ENCODE measurements at regions not wholly inside any gene's neighbourhood (a gene's known extent, or its start where the extent isn't known, plus 50 kb on each side); places are given as distances from the start of the nearest gene placed in this dataset.

GRCh38 chr4:66544281-66544680 is 874.0 kb upstream of the EPHA5 start:
- Histone ChIP-seq H3K36me3 (ENCODE audit: control insufficient read depth, insufficient read depth, low read length) (no peaks in the 10 kb centered on the region), H3K9me3 (ENCODE audit: control insufficient read depth, low read length) (peaks cover 6% of the 10 kb centered on the region), H3K27ac (ENCODE audit: low read depth, low read length, severe bottlenecking) (no peak overlapping the region), H3K4me3 (ENCODE audit: extremely low read depth, insufficient read depth, low read length, poor library complexity, severe bottlenecking) (no peak overlapping the region), H3K4me1 (ENCODE audit: control insufficient read depth, insufficient read depth, low read length, poor library complexity, severe bottlenecking) (no peaks in the 10 kb centered on the region)
- 81 to 100% methylated on average over 2 of the region's 2 CpGs for WGBS, 2 experiments (ENCODE audit: insufficient coverage in 2 of 2)

- no peak overlapping the region for H3K4me3 ChIP-seq (ENCODE audit: extremely low read depth, insufficient read depth, low read length, poor library complexity, severe bottlenecking)
- no peaks in the 10 kb centered on the region for H3K36me3 ChIP-seq (ENCODE audit: control insufficient read depth, insufficient read depth, low read length)
- 67 to 86% methylated on average over 1 of the region's 4 CpGs for WGBS, 2 experiments (ENCODE audit: insufficient coverage in 2 of 2)
These were observed 869.5 kb upstream of the EPHA5 start for GRCh38 chr4:66539745-66540144.

GRCh38 chr4:66524781-66525180 is 854.5 kb upstream of the EPHA5 start:
- Histone ChIP-seq H3K27ac (ENCODE audit: low read depth, low read length, severe bottlenecking) (no peak overlapping the region), H3K36me3 (ENCODE audit: control insufficient read depth, insufficient read depth, low read length) (no peaks in the 10 kb centered on the region), H3K4me3 (ENCODE audit: extremely low read depth, insufficient read depth, low read length, poor library complexity, severe bottlenecking) (no peak overlapping the region), H3K9me3 (ENCODE audit: control insufficient read depth, low read length) (peaks cover 5% of the 10 kb centered on the region), H3K4me1 (ENCODE audit: control insufficient read depth, insufficient read depth, low read length, poor library complexity, severe bottlenecking) (no peaks in the 10 kb centered on the region)
- 80 to 83% methylated on average over 2 to 3 of the region's 3 CpGs for WGBS, 2 experiments (ENCODE audit: insufficient coverage in 2 of 2)

More at GRCh38 chr4:66539745-66540144, 869.5 kb upstream of the EPHA5 start:
- H3K9me3 ChIP-seq (ENCODE audit: control insufficient read depth, low read length) = peaks cover 1% of the 10 kb centered on the region
- H3K4me1 ChIP-seq (ENCODE audit: control insufficient read depth, insufficient read depth, low read length, poor library complexity, severe bottlenecking) = no peaks in the 10 kb centered on the region
- H3K27ac ChIP-seq (ENCODE audit: low read depth, low read length, severe bottlenecking) = no peak overlapping the region

GRCh38 chr4:66522244-66522643 is 852.0 kb upstream of the EPHA5 start:
- Histone ChIP-seq H3K9me3 (ENCODE audit: control insufficient read depth, low read length) (peaks cover 4% of the 10 kb centered on the region), H3K36me3 (ENCODE audit: control insufficient read depth, insufficient read depth, low read length) (no peaks in the 10 kb centered on the region), H3K4me1 (ENCODE audit: control insufficient read depth, insufficient read depth, low read length, poor library complexity, severe bottlenecking) (no peaks in the 10 kb centered on the region), H3K4me3 (ENCODE audit: extremely low read depth, insufficient read depth, low read length, poor library complexity, severe bottlenecking) (no peak overlapping the region), H3K27ac (ENCODE audit: low read depth, low read length, severe bottlenecking) (no peak overlapping the region)

- H3K9me3 ChIP-seq (ENCODE audit: control insufficient read depth, low read length) = no peaks in the 10 kb centered on the region
- H3K36me3 ChIP-seq (ENCODE audit: control insufficient read depth, insufficient read depth, low read length) = no peaks in the 10 kb centered on the region
- no peaks in the 10 kb centered on the region for H3K4me1 ChIP-seq (ENCODE audit: control insufficient read depth, insufficient read depth, low read length, poor library complexity, severe bottlenecking)
- H3K4me3 ChIP-seq (ENCODE audit: extremely low read depth, insufficient read depth, low read length, poor library complexity, severe bottlenecking) = no peak overlapping the region
- H3K27ac ChIP-seq (ENCODE audit: low read depth, low read length, severe bottlenecking) = no peak overlapping the region
- no CpG with 5 or more reads among the region's 2 CpGs for WGBS, 2 experiments (ENCODE audit: insufficient coverage in 2 of 2)
These were observed 846.7 kb upstream of the EPHA5 start for GRCh38 chr4:66516940-66517339.

GRCh38 chr4:66506985-66507384 is 836.7 kb upstream of the EPHA5 start:
- WGBS, 2 experiments (ENCODE audit: insufficient coverage in 2 of 2) = 100% methylated on average over 1 of the region's 2 CpGs
- Histone ChIP-seq H3K27ac (ENCODE audit: low read depth, low read length, severe bottlenecking) (no peak overlapping the region), H3K4me1 (ENCODE audit: control insufficient read depth, insufficient read depth, low read length, poor library complexity, severe bottlenecking) (no peaks in the 10 kb centered on the region), H3K36me3 (ENCODE audit: control insufficient read depth, insufficient read depth, low read length) (no peaks in the 10 kb centered on the region), H3K9me3 (ENCODE audit: control insufficient read depth, low read length) (no peaks in the 10 kb centered on the region), H3K4me3 (ENCODE audit: extremely low read depth, insufficient read depth, low read length, poor library complexity, severe bottlenecking) (no peak overlapping the region)

- Histone ChIP-seq H3K9me3 (ENCODE audit: control insufficient read depth, low read length) (no peaks in the 10 kb centered on the region), H3K27ac (ENCODE audit: low read depth, low read length, severe bottlenecking) (no peak overlapping the region), H3K36me3 (ENCODE audit: control insufficient read depth, insufficient read depth, low read length) (no peaks in the 10 kb centered on the region), H3K4me3 (ENCODE audit: extremely low read depth, insufficient read depth, low read length, poor library complexity, severe bottlenecking) (no peak overlapping the region), H3K4me1 (ENCODE audit: control insufficient read depth, insufficient read depth, low read length, poor library complexity, severe bottlenecking) (no peaks in the 10 kb centered on the region)
- 75 to 84% methylated on average over 2 of the region's 3 CpGs for WGBS, 2 experiments (ENCODE audit: insufficient coverage in 2 of 2)
These were observed 831.7 kb upstream of the EPHA5 start for GRCh38 chr4:66501997-66502396.

- 100% methylated on average over 2 of the region's 2 CpGs; no CpG with 5 or more reads in 1 of the 2 experiments for WGBS, 2 experiments (ENCODE audit: insufficient coverage in 2 of 2)
- Histone ChIP-seq H3K36me3 (ENCODE audit: control insufficient read depth, insufficient read depth, low read length) (no peaks in the 10 kb centered on the region), H3K4me1 (ENCODE audit: control insufficient read depth, insufficient read depth, low read length, poor library complexity, severe bottlenecking) (peaks cover 11% of the 10 kb centered on the region), H3K4me3 (ENCODE audit: extremely low read depth, insufficient read depth, low read length, poor library complexity, severe bottlenecking) (no peak overlapping the region), H3K27ac (ENCODE audit: low read depth, low read length, severe bottlenecking) (no peak overlapping the region), H3K9me3 (ENCODE audit: control insufficient read depth, low read length) (peaks cover 4% of the 10 kb centered on the region)
These were observed 820.4 kb upstream of the EPHA5 start for GRCh38 chr4:66490729-66491128.

- Histone ChIP-seq H3K9me3 (ENCODE audit: control insufficient read depth, low read length) (peaks cover 4% of the 10 kb centered on the region), H3K4me3 (ENCODE audit: extremely low read depth, insufficient read depth, low read length, poor library complexity, severe bottlenecking) (no peak overlapping the region), H3K36me3 (ENCODE audit: control insufficient read depth, insufficient read depth, low read length) (no peaks in the 10 kb centered on the region), H3K4me1 (ENCODE audit: control insufficient read depth, insufficient read depth, low read length, poor library complexity, severe bottlenecking) (peaks cover 11% of the 10 kb centered on the region), H3K27ac (ENCODE audit: low read depth, low read length, severe bottlenecking) (peak overlapping the region; percentile 72)
- WGBS, 2 experiments (ENCODE audit: insufficient coverage in 2 of 2) = 18 to 31% methylated on average over 1 to 3 of the region's 5 CpGs
These were observed 819.6 kb upstream of the EPHA5 start for GRCh38 chr4:66489783-66490452.

GRCh38 chr4:66489370-66489769 is 819.1 kb upstream of the EPHA5 start:
- H3K9me3 ChIP-seq (ENCODE audit: control insufficient read depth, low read length) = no peaks in the 10 kb centered on the region
- no peak overlapping the region for H3K4me3 ChIP-seq (ENCODE audit: extremely low read depth, insufficient read depth, low read length, poor library complexity, severe bottlenecking)
- H3K27ac ChIP-seq (ENCODE audit: low read depth, low read length, severe bottlenecking) = peak overlapping the region; percentile 72
- H3K36me3 ChIP-seq (ENCODE audit: control insufficient read depth, insufficient read depth, low read length) = no peaks in the 10 kb centered on the region
- peaks cover 11% of the 10 kb centered on the region for H3K4me1 ChIP-seq (ENCODE audit: control insufficient read depth, insufficient read depth, low read length, poor library complexity, severe bottlenecking)

GRCh38 chr4:66486068-66486467 is 815.8 kb upstream of the EPHA5 start:
- WGBS, 2 experiments (ENCODE audit: insufficient coverage in 2 of 2) = no CpG with 5 or more reads among the region's 1 CpG
- Histone ChIP-seq H3K9me3 (ENCODE audit: control insufficient read depth, low read length) (no peaks in the 10 kb centered on the region), H3K27ac (ENCODE audit: low read depth, low read length, severe bottlenecking) (no peak overlapping the region), H3K36me3 (ENCODE audit: control insufficient read depth, insufficient read depth, low read length) (no peaks in the 10 kb centered on the region), H3K4me3 (ENCODE audit: extremely low read depth, insufficient read depth, low read length, poor library complexity, severe bottlenecking) (no peak overlapping the region), H3K4me1 (ENCODE audit: control insufficient read depth, insufficient read depth, low read length, poor library complexity, severe bottlenecking) (peaks cover 11% of the 10 kb centered on the region)

Data from mesodermal cell (in vitro differentiated cells).